ENCODE measurements at regions not wholly inside any gene's neighbourhood (a gene's known extent, or its start where the extent isn't known, plus 50 kb on each side); places are given as distances from the start of the nearest gene placed in this dataset.

- Histone ChIP-seq H2AK5ac (ENCODE audit: insufficient read length, low read length) (no peak overlapping the region), H3K79me1 (ENCODE audit: insufficient read depth, low read depth, low read length, poor library complexity, severe bottlenecking) (no peaks in the 10 kb centered on the region), H4K8ac (replicated peaks; ENCODE audit: insufficient read length, low read depth, low read length) (no peak overlapping the region), H2BK5ac (ENCODE audit: insufficient read length, low read length) (no peak overlapping the region), H3K14ac (ENCODE audit: insufficient read depth, low read length) (no peak overlapping the region), H4K5ac (ENCODE audit: insufficient read length, low read depth, low read length) (no peak overlapping the region), H3K27me3 (ENCODE audit: insufficient read depth, low read length) (no peaks in the 10 kb centered on the region), H3K18ac (ENCODE audit: insufficient read length, low read depth, low read length) (no peak overlapping the region), H2BK20ac (ENCODE audit: low read depth, low read length, poor library complexity, severe bottlenecking) (no peak overlapping the region), H3K56ac (ENCODE audit: insufficient read length, low read depth, low read length) (no peak overlapping the region), H2BK120ac (ENCODE audit: low read depth, low read length, poor library complexity, severe bottlenecking) (no peak overlapping the region), H3T11ph (ENCODE audit: low read length) (no peak overlapping the region), H3K23ac (ENCODE audit: insufficient read length, low read depth, low read length) (no peak overlapping the region), H3K4me1 (ENCODE audit: insufficient read depth, low read length) (no peaks in the 10 kb centered on the region), H2BK12ac (ENCODE audit: insufficient read length, low read depth, low read length) (no peak overlapping the region), H4K20me1 (ENCODE audit: control insufficient read depth, insufficient read depth, insufficient read length) (no peaks in the 10 kb centered on the region), H3K9ac (ENCODE audit: extremely low read depth, insufficient read length, low read length) (no peak overlapping the region), H3K79me2 (ENCODE audit: insufficient read depth, low read length) (no peaks in the 10 kb centered on the region), H3K9me3 (ENCODE audit: control insufficient read depth, low read depth, low read length) (no peaks in the 10 kb centered on the region), H3K4me2 (ENCODE audit: insufficient read depth, insufficient read length, low read length) (no peak overlapping the region), H3K27ac (ENCODE audit: insufficient read length, low read depth, low read length) (no peak overlapping the region), H3K23me2 (ENCODE audit: insufficient read length, low read depth, low read length, poor library complexity, severe bottlenecking) (no peaks in the 10 kb centered on the region), H4K91ac (ENCODE audit: insufficient read length, low read depth, low read length) (no peak overlapping the region), H2BK15ac (ENCODE audit: low read depth, low read length) (no peak overlapping the region), H3K4ac (ENCODE audit: low read depth, low read length) (no peak overlapping the region), H2AFZ (ENCODE audit: low read length) (no peak overlapping the region)
- no peak for DNase-seq
- Mint-ChIP-seq H3K4me3 (no peak overlapping the region), H3K36me3 (ENCODE audit: insufficient read depth in 1 of 3, low read depth in 3 of 3) (peaks cover 0 to 25% (median 2%) of the 10 kb centered on the region in 3 experiments; a peak in 4 of 7 replicates), H3K27me3 (ENCODE audit: low read depth) (no peaks in the 10 kb centered on the region), H3K4me1 (no peaks in the 10 kb centered on the region), H3K9me3 (peaks cover 16 to 22% of the 10 kb centered on the region in 2 experiments; a peak in 4 of 5 replicates), H3K27ac (no peak overlapping the region)
- TF ChIP-seq CTCF (conservative IDR thresholded peaks at IDR 0.05), result no peak
- WGBS (ENCODE audit: extremely low coverage, insufficient read length, low lambda C conversion rate), result no CpG with 5 or more reads among the region's 2 CpGs
Measured at GRCh38 chr4:34138385-34138784, 2105.9 kb downstream of the ARAP2 start.

All from H9 (cell line).